ENCODE measurements at regions not wholly inside any gene's neighbourhood (a gene's known extent, or its start where the extent isn't known, plus 50 kb on each side); places are given as distances from the start of the nearest gene placed in this dataset.

- ChIA-PET POLR2A (no interaction called here), CTCF (interaction anchor here (0.6 to 2.6 kb wide), 2 partner anchors 12 to 898 kb away, joined by 3 to 13 read pairs; no protein-coding TSS in a partner anchor)
- DNase-seq (ENCODE audit: low read depth, low spot score) = no peak
Measured at GRCh38 chr11:28542561-28542960, 434.4 kb downstream of the METTL15 start.

GRCh38 chr11:28539239-28540030, 431.2 kb downstream of the METTL15 start:
- dilution Hi-C loops (cut with MboI; ENCODE audit: extremely low pct_ligation_motif_present, low sequenced_read_pairs) = no loop called here
- H3K9ac ChIP-seq (replicated peaks; ENCODE audit: extremely low read depth, insufficient read depth, low read length) = no peak overlapping the region
- no peaks in the 10 kb centered on the region for H3K9me3 ChIP-seq (replicated peaks; ENCODE audit: control insufficient read depth, insufficient read depth, low read length)
- ChIA-PET POLR2A (no interaction called here), CTCF (interaction anchor here (1.0 to 3.2 kb wide), 2 partner anchors 9 to 840 kb away, joined by 3 to 22 read pairs; no protein-coding TSS in a partner anchor)
- H3K36me3 ChIP-seq (ENCODE audit: control insufficient read depth in 2 of 2, extremely low read depth in 1 of 2, insufficient read depth in 2 of 2, low read length in 2 of 2) = no peaks in the 10 kb centered on the region
- TF ChIP-seq MAX (IDR thresholded peaks at IDR 0.05; ENCODE audit: insufficient read depth, insufficient read length) (no peak), GATA2 (IDR thresholded peaks at IDR 0.05; ENCODE audit: insufficient read depth, insufficient read length, low read depth, low read length) (no peak), JUN (IDR thresholded peaks at IDR 0.05; ENCODE audit: borderline replicate concordance, insufficient read depth, insufficient read length, low read depth) (no peak), CTCF (IDR thresholded peaks at IDR 0.05; ENCODE audit: extremely low read depth in 1 of 2, insufficient read depth in 1 of 2, low read depth in 1 of 2, low read length in 2 of 2) (no peak), FOS (IDR thresholded peaks at IDR 0.05; ENCODE audit: borderline replicate concordance, insufficient read depth, low read length) (no peak), MYC (IDR thresholded peaks at IDR 0.05; ENCODE audit: low read depth, low read length) (no peak), EZH2 (IDR thresholded peaks at IDR 0.05; ENCODE audit: borderline replicate concordance, low read depth, low read length, severe bottlenecking) (no peak), POLR2AphosphoS5 (IDR thresholded peaks at IDR 0.05; ENCODE audit: insufficient read depth, low read depth, low read length) (no peak), POLR2A (IDR thresholded peaks at IDR 0.05; ENCODE audit: low read depth, low read length) (no peak)
- H2AFZ ChIP-seq (ENCODE audit: low read depth, low read length) = no peak overlapping the region
- no peaks in the 10 kb centered on the region for H3K27me3 ChIP-seq (ENCODE audit: control insufficient read depth in 2 of 2, insufficient read depth in 2 of 2, low read length in 2 of 2)
- DNase-seq (ENCODE audit: low read depth, low spot score) (no peak), FAIRE-seq (no peak)
- H3K9me1 ChIP-seq (replicated peaks; ENCODE audit: control insufficient read depth, extremely low read depth, insufficient read depth, low read length) = no peaks in the 10 kb centered on the region
- H3K4me1 ChIP-seq (ENCODE audit: control insufficient read depth, extremely low read depth, insufficient read depth, low read length) = no peaks in the 10 kb centered on the region
- no peaks in the 10 kb centered on the region for H3K79me2 ChIP-seq (ENCODE audit: control insufficient read depth, insufficient read depth, low read length)
- H3K27ac ChIP-seq (ENCODE audit: insufficient read depth, low read depth, low read length) = no peak overlapping the region
- no peak overlapping the region for H3K4me2 ChIP-seq (ENCODE audit: insufficient read depth, low read length)
- H3K4me3 ChIP-seq (replicated peaks in 1 of 3; ENCODE audit: insufficient read depth in 1 of 3, low read depth in 1 of 3, low read length in 3 of 3) = no peak overlapping the region
- no TSS peak for BruUV-seq (replicated peaks)
- intact Hi-C loops (cut with micrococcal nuclease) = no loop called here
- no peaks in the 10 kb centered on the region for H4K20me1 ChIP-seq (replicated peaks; ENCODE audit: control insufficient read depth, extremely low read depth, insufficient read depth, low read length)

More at GRCh38 chr11:28542561-28542960, 434.4 kb downstream of the METTL15 start:
- no peaks in the 10 kb centered on the region for H3K79me2 ChIP-seq (ENCODE audit: control insufficient read depth, insufficient read depth, low read length)
- no peak for FAIRE-seq
- no peak overlapping the region for H3K9ac ChIP-seq (replicated peaks; ENCODE audit: extremely low read depth, insufficient read depth, low read length)
- no peak overlapping the region for H3K4me2 ChIP-seq (ENCODE audit: insufficient read depth, low read length)
- TF ChIP-seq EZH2 (IDR thresholded peaks at IDR 0.05; ENCODE audit: borderline replicate concordance, low read depth, low read length, severe bottlenecking) = no peak
- no peak for TF ChIP-seq MYC (IDR thresholded peaks at IDR 0.05; ENCODE audit: low read depth, low read length)
- H3K9me3 ChIP-seq (replicated peaks; ENCODE audit: control insufficient read depth, insufficient read depth, low read length) = no peaks in the 10 kb centered on the region
- H3K4me1 ChIP-seq (ENCODE audit: control insufficient read depth, extremely low read depth, insufficient read depth, low read length) = no peaks in the 10 kb centered on the region
- no TSS peak for BruUV-seq (replicated peaks)
- H3K27me3 ChIP-seq (ENCODE audit: control insufficient read depth in 2 of 2, insufficient read depth in 2 of 2, low read length in 2 of 2) = no peaks in the 10 kb centered on the region
- dilution Hi-C loops (cut with MboI; ENCODE audit: extremely low pct_ligation_motif_present, low sequenced_read_pairs) = no loop called here
- no peak overlapping the region for H3K4me3 ChIP-seq (replicated peaks in 1 of 3; ENCODE audit: insufficient read depth in 1 of 3, low read depth in 1 of 3, low read length in 3 of 3)
- no peaks in the 10 kb centered on the region for H4K20me1 ChIP-seq (replicated peaks; ENCODE audit: control insufficient read depth, extremely low read depth, insufficient read depth, low read length)
- H3K27ac ChIP-seq (ENCODE audit: insufficient read depth, low read depth, low read length) = no peak overlapping the region
- no peaks in the 10 kb centered on the region for H3K9me1 ChIP-seq (replicated peaks; ENCODE audit: control insufficient read depth, extremely low read depth, insufficient read depth, low read length)
- H3K36me3 ChIP-seq (ENCODE audit: control insufficient read depth in 2 of 2, extremely low read depth in 1 of 2, insufficient read depth in 2 of 2, low read length in 2 of 2) = no peaks in the 10 kb centered on the region
- H2AFZ ChIP-seq (ENCODE audit: low read depth, low read length) = no peak overlapping the region
- intact Hi-C loops (cut with micrococcal nuclease) = no loop called here
